NCI-H69 (cell line): ENCODE measurements at regions not wholly inside any gene's neighbourhood (a gene's known extent, or its start where the extent isn't known, plus 50 kb on each side); places are given as distances from the start of the nearest gene placed in this dataset.
"Not testable (repeated sequence)": the region's sequence is repeated elsewhere in the genome, so short reads cannot be mapped to it uniquely, and the experiment has no call there.

ENCODE experiments used
- DNase-seq: peaks from one replicate; lab custom pipeline; 2025; lab: John Stamatoyannopoulos, UW

DNA sequence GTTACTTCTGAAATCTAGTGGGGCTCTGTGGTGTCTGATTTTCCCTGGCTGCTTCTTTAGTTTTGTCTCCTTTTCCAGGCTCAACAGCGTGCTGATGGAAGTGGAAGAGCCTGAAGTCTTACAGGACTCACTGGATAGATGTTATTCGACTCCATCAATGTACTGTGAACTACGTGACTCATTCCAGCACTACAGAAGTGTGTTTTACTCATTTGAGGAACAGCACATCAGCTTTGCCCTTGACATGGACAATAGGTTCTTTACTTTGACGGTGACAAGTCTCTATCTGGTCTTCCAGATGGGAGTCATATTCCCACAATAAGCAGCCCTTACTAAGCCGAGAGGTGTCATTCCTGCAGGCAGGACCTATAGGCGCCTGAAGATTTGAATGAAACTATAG is 51.1 kb downstream of the NBPF8 start:
- DNase-seq, result not testable (repeated sequence)

- DNase-seq, result not testable (repeated sequence)
Observed at GRCh38 chr1:120477663-120478062, 62.8 kb downstream of the NBPF8 start.

GRCh38 chr1:120478400-120478799 is 63.6 kb downstream of the NBPF8 start:
- not testable (repeated sequence) for DNase-seq

DNA sequence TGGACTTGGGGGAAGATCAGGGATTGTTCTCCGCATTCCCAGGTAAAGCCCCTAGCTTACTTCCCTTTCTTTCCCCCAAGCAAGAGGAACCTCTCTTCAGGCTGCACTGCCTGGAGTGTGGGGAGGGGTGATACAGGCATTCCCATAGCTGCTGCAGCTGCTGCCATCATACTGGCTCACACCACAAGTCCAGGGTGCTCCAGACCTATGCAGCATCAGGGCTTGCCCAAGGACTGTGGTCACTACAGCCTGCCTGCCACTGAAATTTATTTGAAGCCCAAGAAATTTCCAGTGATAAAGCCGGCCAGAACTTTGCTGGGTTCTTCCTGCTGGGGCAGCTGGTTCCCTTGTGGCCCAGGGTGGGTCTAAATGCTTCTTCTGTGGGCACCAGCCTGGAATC is 72.7 kb downstream of the NBPF8 start:
- DNase-seq, result not testable (repeated sequence)

DNA sequence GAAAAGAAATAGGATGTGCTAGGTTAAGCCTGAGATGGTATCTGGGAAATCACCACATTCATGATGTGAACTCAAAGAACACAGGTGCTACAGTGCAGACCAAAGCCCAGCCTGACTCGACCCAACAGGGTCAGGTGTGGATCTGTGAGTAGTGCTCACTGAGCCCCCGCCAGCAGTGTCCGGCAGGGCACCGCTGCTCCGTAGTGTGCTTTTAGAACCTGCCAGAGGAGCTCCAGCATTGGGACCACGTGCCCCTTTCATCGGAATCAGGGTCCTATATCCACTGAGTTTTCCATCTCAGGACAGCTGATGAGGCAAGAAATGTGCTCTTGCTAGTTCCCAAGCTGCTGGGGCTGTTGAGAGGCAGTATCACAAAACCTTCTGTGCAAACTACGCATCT is 74.4 kb downstream of the NBPF8 start:
- DNase-seq, result not testable (repeated sequence)

DNA sequence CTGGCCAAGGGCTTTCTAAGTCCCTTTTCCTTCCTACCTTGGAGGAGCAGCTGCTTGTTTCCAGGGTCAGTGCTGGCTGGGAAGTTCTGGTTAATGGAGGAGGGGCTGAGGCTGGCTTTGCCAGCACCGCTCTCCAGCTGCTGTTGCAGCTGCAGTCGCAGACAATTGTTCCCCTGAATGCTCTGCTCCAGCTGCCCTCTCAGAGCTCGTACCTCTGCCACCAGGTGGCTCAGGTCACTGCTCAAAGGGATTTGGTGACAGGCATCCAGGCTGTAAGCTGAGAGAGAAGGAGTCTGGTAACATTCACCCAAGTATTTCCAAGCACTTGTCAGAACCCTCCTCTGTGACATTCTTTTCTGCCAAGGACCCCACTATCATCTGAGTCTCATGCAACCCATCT is 82.3 kb downstream of the NBPF8 start:
- not testable (repeated sequence) for DNase-seq

DNA sequence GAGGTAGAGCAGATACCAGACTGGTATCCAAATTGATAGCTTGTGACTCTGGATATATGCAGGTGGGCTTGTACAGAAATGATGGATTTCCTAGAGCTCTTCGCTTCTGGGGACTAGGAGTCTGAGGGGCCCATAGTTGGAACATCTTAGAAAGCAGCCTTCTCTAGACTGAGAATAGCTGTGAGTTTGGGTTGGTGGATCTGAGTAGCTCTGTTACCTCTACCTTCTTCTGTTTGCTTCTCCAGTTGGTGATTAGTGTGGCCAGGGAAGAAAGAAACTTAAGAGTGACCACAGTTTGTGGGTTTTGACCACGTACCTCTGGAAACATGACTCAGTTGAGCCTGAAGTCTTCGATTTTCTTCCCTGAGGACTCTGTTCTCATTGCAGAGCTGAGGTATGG is 88.4 kb downstream of the NBPF8 start:
- not testable (repeated sequence) for DNase-seq

- not testable (repeated sequence) for DNase-seq
Observed at GRCh38 chr1:120506352-120506751, 91.5 kb downstream of the NBPF8 start.

GRCh38 chr1:120508351-120508750 is 93.5 kb downstream of the NBPF8 start:
- not testable (repeated sequence) for DNase-seq

DNA sequence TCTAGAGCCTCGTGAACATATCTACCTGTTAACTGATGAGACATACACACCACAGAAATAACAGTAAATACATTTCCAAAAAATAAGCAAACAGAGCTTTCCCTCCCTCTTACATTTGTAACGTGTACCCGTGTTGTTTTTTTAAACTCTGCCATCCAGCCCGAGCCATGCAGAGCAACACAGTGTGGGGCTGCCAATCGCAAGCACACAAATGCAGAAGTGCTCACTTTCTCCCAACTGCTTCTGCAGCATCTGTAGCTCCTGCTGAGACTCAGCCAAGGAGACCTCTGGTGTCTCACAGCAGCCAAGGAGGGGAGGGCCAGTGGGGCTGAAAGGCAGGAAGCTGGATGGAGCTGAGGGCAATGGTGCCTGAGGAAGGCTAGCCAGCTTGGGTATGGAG is 94.4 kb downstream of the NBPF8 start:
- DNase-seq, result not testable (repeated sequence)

- DNase-seq, result not testable (repeated sequence)
Observed at GRCh38 chr1:120513099-120513498, 98.3 kb downstream of the NBPF8 start.

- DNase-seq, result not testable (repeated sequence)
Observed at GRCh38 chr1:120513531-120513930, 98.7 kb downstream of the NBPF8 start.

- DNase-seq, result not testable (repeated sequence)
Observed at GRCh38 chr1:120519196-120519595, 104.4 kb downstream of the NBPF8 start.

GRCh38 chr1:120524416-120524815 is 109.6 kb downstream of the NBPF8 start:
- not testable (repeated sequence) for DNase-seq

DNA sequence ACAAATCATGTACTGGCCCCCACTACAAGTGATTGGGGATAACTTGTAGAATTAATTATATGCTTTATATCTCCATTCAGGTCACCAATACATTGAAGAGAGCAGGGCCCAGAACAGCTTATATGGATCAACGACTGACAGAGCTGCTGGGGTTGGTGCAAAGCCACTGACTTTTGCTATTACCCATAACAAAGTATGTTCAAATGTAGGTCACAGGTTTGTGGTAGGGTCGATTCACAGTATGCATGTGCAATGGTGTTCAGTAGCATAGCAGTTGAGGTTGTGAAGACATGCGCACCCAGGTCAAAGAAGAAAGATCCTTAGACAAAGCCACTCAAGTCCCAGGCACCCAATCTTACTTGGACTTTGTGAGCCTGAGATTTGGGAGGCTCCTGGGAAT is 110.6 kb downstream of the NBPF8 start:
- not testable (repeated sequence) for DNase-seq

DNA sequence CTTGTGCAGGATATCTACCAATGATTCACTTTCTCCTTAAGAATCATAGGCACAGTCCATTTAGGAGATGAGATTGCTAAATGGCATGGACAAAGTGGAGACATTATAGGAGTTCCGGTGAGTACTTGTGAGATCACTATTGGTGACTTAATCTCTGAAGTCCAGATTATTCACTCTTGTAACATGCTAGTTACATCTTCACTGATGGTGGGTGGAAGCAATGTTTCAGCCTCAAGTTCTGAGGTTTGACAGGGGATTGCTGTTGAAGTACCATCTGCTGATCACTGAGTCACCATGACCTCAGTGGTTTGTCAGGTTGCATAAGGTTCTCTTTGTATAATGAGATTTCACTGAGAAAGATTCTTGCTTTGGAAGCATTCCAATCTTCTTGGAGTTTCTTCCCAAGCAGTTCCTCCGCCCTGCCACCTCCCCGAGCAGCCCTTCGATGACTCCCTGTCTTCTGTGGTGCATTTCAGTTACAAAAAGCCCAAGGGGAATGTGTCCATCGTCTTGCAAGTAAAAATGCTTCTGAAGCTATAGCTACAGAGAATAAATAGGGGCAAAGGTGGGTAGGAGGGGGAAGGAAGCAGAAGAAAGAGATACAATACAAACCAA is 114.7 kb downstream of the NBPF8 start:
- DNase-seq, result not testable (repeated sequence)

- DNase-seq, result not testable (repeated sequence)
Observed at GRCh38 chr1:120531455-120531854, 116.6 kb downstream of the NBPF8 start.

DNA sequence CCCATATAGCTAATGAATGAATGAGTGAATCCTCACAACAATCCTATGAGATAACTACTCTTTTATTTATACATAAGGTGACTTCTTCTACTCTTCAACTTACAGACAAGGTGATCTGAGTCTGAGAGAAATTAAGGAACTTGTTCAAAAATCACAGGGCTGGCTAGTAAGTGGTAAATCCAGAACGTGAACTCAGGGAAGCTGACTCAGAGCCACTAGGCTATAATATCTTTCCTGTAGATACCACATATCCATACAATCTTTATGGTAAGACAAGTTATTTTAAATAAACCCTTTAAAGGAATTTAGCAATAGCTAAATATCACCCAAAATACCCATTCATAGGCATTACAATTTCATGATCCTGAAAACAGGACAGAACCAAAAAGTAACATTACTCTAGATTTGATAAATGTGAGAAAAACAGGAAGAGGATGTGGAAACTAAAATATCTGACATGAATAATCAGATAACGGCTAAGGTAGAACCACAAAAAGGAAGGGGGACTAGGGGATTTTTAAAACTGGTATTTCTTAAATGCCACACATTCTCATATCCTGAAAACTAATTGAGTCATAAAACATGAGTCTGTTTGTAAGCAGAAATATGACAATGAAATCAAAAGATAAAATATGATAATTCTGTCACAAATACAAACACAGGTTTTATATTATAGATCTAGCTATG is 119.7 kb downstream of the NBPF8 start:
- DNase-seq, result not testable (repeated sequence)

DNA sequence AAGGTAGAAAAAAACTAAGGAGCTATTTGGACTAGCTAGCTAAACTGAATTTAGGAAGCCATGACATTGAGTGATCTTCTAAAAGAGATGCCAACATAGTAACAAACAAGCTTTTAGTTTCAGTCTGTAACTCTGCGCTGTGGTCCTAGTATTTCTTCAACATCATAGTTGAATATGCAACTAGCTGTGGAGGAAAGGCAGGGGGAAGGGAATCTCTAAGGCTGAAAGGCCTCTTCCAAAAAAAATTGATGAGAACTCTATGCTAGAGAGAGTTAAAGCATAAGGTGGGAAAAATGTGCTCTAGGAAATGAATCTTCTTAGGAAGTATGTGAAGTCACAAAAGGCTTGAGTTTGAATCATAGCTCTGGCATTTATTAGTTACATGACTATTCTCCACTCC is 120.2 kb downstream of the NBPF8 start:
- DNase-seq, result not testable (repeated sequence)

GRCh38 chr1:120541394-120541793 is 126.6 kb downstream of the NBPF8 start:
- not testable (repeated sequence) for DNase-seq

- not testable (repeated sequence) for DNase-seq
Observed at GRCh38 chr1:120542365-120542764, 127.5 kb downstream of the NBPF8 start.

DNA sequence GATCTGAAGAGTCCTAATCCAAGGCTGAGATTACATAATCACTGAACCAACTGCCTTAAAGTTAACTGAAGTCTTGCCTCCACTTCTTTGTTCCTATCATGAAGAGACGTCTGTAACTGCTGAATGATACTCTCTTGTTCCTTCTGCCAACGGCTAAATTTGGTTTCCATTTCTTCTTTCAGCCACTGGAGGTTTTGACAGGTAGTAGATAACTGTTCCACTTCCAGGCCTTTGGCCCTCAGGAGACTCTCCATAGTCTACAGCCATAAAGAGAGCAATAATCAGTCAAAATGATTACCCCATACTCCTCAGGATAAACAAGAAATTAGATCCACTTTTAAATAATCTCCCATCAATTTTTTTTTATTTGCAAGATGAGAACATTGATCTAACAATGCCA is 128.1 kb downstream of the NBPF8 start:
- not testable (repeated sequence) for DNase-seq

DNA sequence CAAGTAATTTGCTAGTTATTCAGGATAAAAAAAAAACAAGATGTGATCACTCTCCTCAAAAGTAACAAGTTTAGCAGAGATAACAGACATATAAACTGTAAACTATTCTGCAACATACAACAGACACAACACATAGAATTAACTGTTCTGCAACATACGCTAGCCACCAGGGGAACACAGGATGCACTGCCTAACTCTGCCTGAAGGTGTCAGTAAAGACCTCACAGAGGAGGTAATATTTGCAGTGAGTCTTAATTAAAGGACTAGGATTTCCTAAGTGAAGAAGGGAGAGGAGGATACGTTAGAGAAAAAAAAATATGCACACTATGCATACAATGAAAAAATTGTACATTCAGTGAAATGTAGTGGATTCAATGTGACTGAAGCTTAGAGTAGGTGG is 129.6 kb downstream of the NBPF8 start:
- not testable (repeated sequence) for DNase-seq

DNA sequence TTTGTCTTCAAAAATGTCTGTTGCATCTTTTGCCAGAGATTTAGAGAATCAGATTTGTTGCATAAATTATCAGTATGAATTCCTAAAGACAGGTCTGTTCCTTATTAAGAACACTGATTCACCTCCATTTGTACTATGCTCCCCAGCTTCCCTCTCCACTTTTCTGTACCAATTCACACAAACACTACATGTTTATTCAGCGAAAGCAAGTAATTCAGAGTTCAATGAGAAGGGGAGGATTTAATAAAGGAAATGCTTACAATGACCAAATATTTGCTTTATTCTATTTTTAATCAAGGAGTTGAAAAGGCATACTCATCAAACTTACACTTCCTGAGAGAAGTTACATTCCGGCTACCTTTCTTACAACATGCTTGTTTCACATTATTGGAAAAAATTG is 135.5 kb downstream of the NBPF8 start:
- DNase-seq, result not testable (repeated sequence)
